Neural cell (in vitro differentiated cells): ENCODE measurements at regions not wholly inside any gene's neighbourhood (a gene's known extent, or its start where the extent isn't known, plus 50 kb on each side); places are given as distances from the start of the nearest gene placed in this dataset.

Source experiments
- H2AFZ ChIP-seq: fragments of 200-600, 300-800 bp; sonication (generic), shearing (Covaris generic); 2 replicates; pipeline ENCODE4 v1.6.0; 2014; ENCODE audit warnings: low read depth, mild to moderate bottlenecking, antibody characterized with exemption, low read length, moderate library complexity
- H3F3A ChIP-seq: fragments of 200-600 bp; shearing (Covaris generic); 2 replicates; pipeline ENCODE4 v1.6.1; 2016; ENCODE audit warnings: mild to moderate bottlenecking, moderate library complexity, mixed read lengths, antibody characterized with exemption, low read length; ENCODE audit not compliant: insufficient read depth, poor library complexity, severe bottlenecking
- H3K27ac ChIP-seq: fragments of 200-600, 300-800 bp; sonication (generic), shearing (Covaris generic); 2 replicates; pipeline ENCODE4 v1.5.1; 2014; ENCODE audit warnings: mild to moderate bottlenecking, low read length, moderate library complexity
- H3K27me3 ChIP-seq: fragments of 300-800, 200-600 bp; sonication (generic), shearing (Covaris generic); 2 replicates; pipeline ENCODE4 v1.6.0; 2014; ENCODE audit warnings: mild to moderate bottlenecking, low read depth, low read length, moderate library complexity; ENCODE audit not compliant: insufficient read depth
- H3K36me3 ChIP-seq: fragments of 300-800, 200-600 bp; sonication (generic), shearing (Covaris generic); 2 replicates; pipeline ENCODE4 v1.5.1; 2014; ENCODE audit warnings: mild to moderate bottlenecking, antibody characterized with exemption, low read length, moderate library complexity; ENCODE audit not compliant: insufficient read depth
- H3K4me2 ChIP-seq: fragments of 300-800, 200-600 bp; sonication (generic), shearing (Covaris generic); 2 replicates; pipeline ENCODE4 v1.6.0; 2014; ENCODE audit warnings: mild to moderate bottlenecking, low read length
- H3K4me3 ChIP-seq: fragments of 300-800, 200-600 bp; sonication (generic), shearing (Covaris generic); 2 replicates; pipeline ENCODE4 v1.5.1; 2014; ENCODE audit warnings: mild to moderate bottlenecking, low read length, moderate library complexity
- H3K79me2 ChIP-seq: fragments of 200-600 bp; shearing (Covaris generic); replicated peaks from 2 replicates; pipeline ENCODE4 v1.6.0; 2014; ENCODE audit warnings: mild to moderate bottlenecking, low read length, moderate library complexity; ENCODE audit not compliant: insufficient read depth
- H3K9ac ChIP-seq: fragments of 300-800, 200-600 bp; sonication (generic), shearing (Covaris generic); 2 replicates; pipeline ENCODE4 v1.6.1; 2016; ENCODE audit warnings: mild to moderate bottlenecking, low read length, mixed read lengths
- H3K9me2 ChIP-seq: fragments of 200-600 bp; shearing (Covaris generic); 2 replicates; pipeline ENCODE4 v1.6.1; 2016; ENCODE audit warnings: mild to moderate bottlenecking, low read length, mixed read lengths; ENCODE audit not compliant: insufficient read depth
- H3K9me3 ChIP-seq: fragments of 200-600, 300-800 bp; sonication (generic), shearing (Covaris generic); 2 replicates; pipeline ENCODE4 v1.6.1; 2016; ENCODE audit warnings: mild to moderate bottlenecking, mixed run types, low read length, moderate library complexity, mixed read lengths
- H4K20me1 ChIP-seq: fragments of 200-600 bp; shearing (Covaris generic); 2 replicates; pipeline ENCODE4 v1.6.1; 2016; ENCODE audit warnings: mild to moderate bottlenecking, mixed run types; ENCODE audit not compliant: insufficient read depth
- EP300 ChIP-seq: fragments of 450-650 bp; conservative IDR thresholded peaks from 2 replicates; pipeline ENCODE4 v1.6.1; 2014; ENCODE audit warnings: antibody characterized with exemption, mild to moderate bottlenecking, moderate library complexity; ENCODE audit not compliant: poor library complexity, severe bottlenecking
- EZH2 ChIP-seq: fragments of 200-600, 300-800 bp; shearing (Covaris generic), sonication (generic); IDR thresholded peaks from 2 replicates; pipeline ENCODE4 v1.6.1; 2014; ENCODE audit warnings: antibody characterized with exemption, low read length, borderline replicate concordance, mild to moderate bottlenecking; ENCODE audit not compliant: insufficient read depth, poor library complexity, severe bottlenecking
- MXI1 ChIP-seq: fragments of 450-650 bp; conservative IDR thresholded peaks from 2 replicates; pipeline ENCODE4 v1.6.1; 2014; ENCODE audit warnings: antibody characterized with exemption, mild to moderate bottlenecking; ENCODE audit not compliant: poor library complexity, severe bottlenecking
- POLR2AphosphoS5 ChIP-seq: IDR thresholded peaks from 2 replicates; pipeline ENCODE4 v1.6.1; 2012
- RAD21 ChIP-seq: fragments of 450-650 bp; conservative IDR thresholded peaks from 2 replicates; pipeline ENCODE4 v1.6.1; 2014; ENCODE audit warnings: antibody characterized with exemption, mild to moderate bottlenecking, moderate library complexity
- SMC3 ChIP-seq: fragments of 450-650 bp; conservative IDR thresholded peaks from 2 replicates; pipeline ENCODE4 v1.6.1; 2014; ENCODE audit warnings: antibody characterized with exemption, mild to moderate bottlenecking, moderate library complexity; ENCODE audit not compliant: poor library complexity
- TAF1 ChIP-seq: IDR thresholded peaks from 2 replicates; pipeline ENCODE4 v1.6.1; 2012; ENCODE audit warnings: low read depth
- TF ChIP-seq, protein P1 (sequence below): IDR thresholded peaks from 2 replicates; pipeline ENCODE4 v1.6.1; 2012; ENCODE audit warnings: borderline replicate concordance
- TF ChIP-seq, protein P2 (sequence below): fragments of 450-650 bp; IDR thresholded peaks from 2 replicates; pipeline ENCODE4 v1.5.1; 2014; ENCODE audit warnings: antibody characterized with exemption, mild to moderate bottlenecking, moderate library complexity; ENCODE audit not compliant: poor library complexity, severe bottlenecking

DNA sequence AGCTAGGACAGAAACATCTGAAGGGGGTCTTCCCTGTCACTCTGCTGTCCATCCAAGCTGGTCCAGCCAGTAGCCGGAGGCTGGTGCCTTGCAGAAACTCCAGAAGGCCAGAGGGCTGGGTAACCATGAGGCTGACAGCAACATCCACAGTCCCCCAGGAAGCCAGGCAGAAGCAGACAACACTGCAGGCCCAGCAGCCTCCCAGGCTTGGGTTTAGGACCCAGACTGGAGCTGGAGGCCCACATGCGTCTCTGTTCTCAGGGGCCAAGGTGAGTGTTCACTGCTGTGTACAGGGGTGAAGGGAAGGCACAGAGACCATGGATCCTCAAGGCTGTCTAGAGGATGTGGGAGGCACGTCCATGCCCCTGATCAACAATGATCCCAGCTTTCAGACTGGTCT, 136.4 kb upstream of the PRMT8 start:
- TF ChIP-seq RAD21 (no peak), EZH2 (no peak), TAF1 (no peak), EP300 (no peak), MXI1 (no peak), POLR2AphosphoS5 (no peak), SMC3 (no peak)
- TF ChIP-seq, protein P1, sequence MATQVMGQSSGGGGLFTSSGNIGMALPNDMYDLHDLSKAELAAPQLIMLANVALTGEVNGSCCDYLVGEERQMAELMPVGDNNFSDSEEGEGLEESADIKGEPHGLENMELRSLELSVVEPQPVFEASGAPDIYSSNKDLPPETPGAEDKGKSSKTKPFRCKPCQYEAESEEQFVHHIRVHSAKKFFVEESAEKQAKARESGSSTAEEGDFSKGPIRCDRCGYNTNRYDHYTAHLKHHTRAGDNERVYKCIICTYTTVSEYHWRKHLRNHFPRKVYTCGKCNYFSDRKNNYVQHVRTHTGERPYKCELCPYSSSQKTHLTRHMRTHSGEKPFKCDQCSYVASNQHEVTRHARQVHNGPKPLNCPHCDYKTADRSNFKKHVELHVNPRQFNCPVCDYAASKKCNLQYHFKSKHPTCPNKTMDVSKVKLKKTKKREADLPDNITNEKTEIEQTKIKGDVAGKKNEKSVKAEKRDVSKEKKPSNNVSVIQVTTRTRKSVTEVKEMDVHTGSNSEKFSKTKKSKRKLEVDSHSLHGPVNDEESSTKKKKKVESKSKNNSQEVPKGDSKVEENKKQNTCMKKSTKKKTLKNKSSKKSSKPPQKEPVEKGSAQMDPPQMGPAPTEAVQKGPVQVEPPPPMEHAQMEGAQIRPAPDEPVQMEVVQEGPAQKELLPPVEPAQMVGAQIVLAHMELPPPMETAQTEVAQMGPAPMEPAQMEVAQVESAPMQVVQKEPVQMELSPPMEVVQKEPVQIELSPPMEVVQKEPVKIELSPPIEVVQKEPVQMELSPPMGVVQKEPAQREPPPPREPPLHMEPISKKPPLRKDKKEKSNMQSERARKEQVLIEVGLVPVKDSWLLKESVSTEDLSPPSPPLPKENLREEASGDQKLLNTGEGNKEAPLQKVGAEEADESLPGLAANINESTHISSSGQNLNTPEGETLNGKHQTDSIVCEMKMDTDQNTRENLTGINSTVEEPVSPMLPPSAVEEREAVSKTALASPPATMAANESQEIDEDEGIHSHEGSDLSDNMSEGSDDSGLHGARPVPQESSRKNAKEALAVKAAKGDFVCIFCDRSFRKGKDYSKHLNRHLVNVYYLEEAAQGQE = no peak
- TF ChIP-seq, protein P2, sequence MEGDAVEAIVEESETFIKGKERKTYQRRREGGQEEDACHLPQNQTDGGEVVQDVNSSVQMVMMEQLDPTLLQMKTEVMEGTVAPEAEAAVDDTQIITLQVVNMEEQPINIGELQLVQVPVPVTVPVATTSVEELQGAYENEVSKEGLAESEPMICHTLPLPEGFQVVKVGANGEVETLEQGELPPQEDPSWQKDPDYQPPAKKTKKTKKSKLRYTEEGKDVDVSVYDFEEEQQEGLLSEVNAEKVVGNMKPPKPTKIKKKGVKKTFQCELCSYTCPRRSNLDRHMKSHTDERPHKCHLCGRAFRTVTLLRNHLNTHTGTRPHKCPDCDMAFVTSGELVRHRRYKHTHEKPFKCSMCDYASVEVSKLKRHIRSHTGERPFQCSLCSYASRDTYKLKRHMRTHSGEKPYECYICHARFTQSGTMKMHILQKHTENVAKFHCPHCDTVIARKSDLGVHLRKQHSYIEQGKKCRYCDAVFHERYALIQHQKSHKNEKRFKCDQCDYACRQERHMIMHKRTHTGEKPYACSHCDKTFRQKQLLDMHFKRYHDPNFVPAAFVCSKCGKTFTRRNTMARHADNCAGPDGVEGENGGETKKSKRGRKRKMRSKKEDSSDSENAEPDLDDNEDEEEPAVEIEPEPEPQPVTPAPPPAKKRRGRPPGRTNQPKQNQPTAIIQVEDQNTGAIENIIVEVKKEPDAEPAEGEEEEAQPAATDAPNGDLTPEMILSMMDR = no peak
- Histone ChIP-seq H3K27me3 (no peaks in the 10 kb centered on the region), H4K20me1 (no peaks in the 10 kb centered on the region), H2AFZ (no peak overlapping the region), H3K36me3 (no peaks in the 10 kb centered on the region), H3K79me2 (no peaks in the 10 kb centered on the region), H3K4me2 (no peak overlapping the region), H3K27ac (no peak overlapping the region), H3K9me3 (no peaks in the 10 kb centered on the region), H3K9me2 (no peaks in the 10 kb centered on the region), H3F3A (no peaks in the 10 kb centered on the region), H3K4me3 (no peak overlapping the region), H3K9ac (no peak overlapping the region)

DNA sequence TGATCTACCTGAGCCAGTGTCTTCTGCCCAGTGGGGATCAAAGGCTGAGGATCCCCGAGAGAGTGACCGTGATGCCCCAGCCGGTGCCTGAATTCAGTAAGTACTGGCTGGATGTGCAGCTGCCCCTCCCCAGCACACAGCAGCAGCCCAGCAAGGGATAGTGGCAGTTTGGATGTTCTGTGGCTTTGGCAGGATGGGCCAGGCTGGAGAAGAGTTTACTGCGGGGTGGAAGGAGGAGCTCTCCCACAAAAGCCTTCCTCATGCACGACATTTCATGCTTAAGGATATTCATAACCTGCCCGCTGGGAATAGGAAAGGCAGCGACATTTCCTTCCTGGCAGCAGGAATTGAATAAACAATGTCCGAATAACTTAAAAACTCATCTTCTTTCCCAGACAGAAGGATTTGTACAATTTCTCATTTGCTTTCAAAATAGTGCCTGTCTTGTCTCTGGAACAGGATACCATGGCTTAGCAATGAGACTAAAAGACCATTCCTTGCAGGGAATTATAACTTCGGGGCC, 135.6 kb upstream of the PRMT8 start:
- no peaks in the 10 kb centered on the region for H3K9me2 ChIP-seq
- H3F3A ChIP-seq = no peaks in the 10 kb centered on the region
- no peak overlapping the region for H3K9ac ChIP-seq
- no peaks in the 10 kb centered on the region for H4K20me1 ChIP-seq
- H3K4me2 ChIP-seq = no peak overlapping the region
- no peaks in the 10 kb centered on the region for H3K36me3 ChIP-seq
- no peaks in the 10 kb centered on the region for H3K27me3 ChIP-seq
- H3K27ac ChIP-seq = no peak overlapping the region
- no peaks in the 10 kb centered on the region for H3K9me3 ChIP-seq
- TF ChIP-seq, protein P1 = peak; percentile 65
- TF ChIP-seq EZH2 = no peak
- no peak overlapping the region for H3K4me3 ChIP-seq
- H2AFZ ChIP-seq = no peak overlapping the region
- H3K79me2 ChIP-seq = no peaks in the 10 kb centered on the region
